ENCODE measurements at regions not wholly inside any gene's neighbourhood (a gene's known extent, or its start where the extent isn't known, plus 50 kb on each side); places are given as distances from the start of the nearest gene placed in this dataset.

GRCh38 chr9:73494894-73495293 is 343.2 kb downstream of the ANXA1 start:
- TF ChIP-seq CTCF (IDR thresholded peaks at IDR 0.05; ENCODE audit: low read length, missing control alignments) = no peak
- no peak for DNase-seq (ENCODE audit: low read depth)
- H3K4me3 ChIP-seq (replicated peaks; ENCODE audit: low read depth, low read length) = no peak overlapping the region

GRCh38 chr9:73497796-73498195 is 346.1 kb downstream of the ANXA1 start:
- no peak for DNase-seq (ENCODE audit: low read depth)
- no peak overlapping the region for H3K4me3 ChIP-seq (replicated peaks; ENCODE audit: low read depth, low read length)
- TF ChIP-seq CTCF (IDR thresholded peaks at IDR 0.05; ENCODE audit: low read length, missing control alignments) = no peak

GRCh38 chr9:73515216-73515615 is 363.6 kb downstream of the ANXA1 start:
- TF ChIP-seq CTCF (IDR thresholded peaks at IDR 0.05; ENCODE audit: low read length, missing control alignments) = no peak
- no peak for DNase-seq (ENCODE audit: low read depth)
- no peak overlapping the region for H3K4me3 ChIP-seq (replicated peaks; ENCODE audit: low read depth, low read length)

- TF ChIP-seq CTCF (IDR thresholded peaks at IDR 0.05; ENCODE audit: low read length, missing control alignments) = no peak
- no peak overlapping the region for H3K4me3 ChIP-seq (replicated peaks; ENCODE audit: low read depth, low read length)
- DNase-seq (ENCODE audit: low read depth) = no peak
These were observed 371.7 kb downstream of the ANXA1 start for GRCh38 chr9:73523391-73523790.

GRCh38 chr9:73525350-73525749 is 373.7 kb downstream of the ANXA1 start:
- no peak for DNase-seq (ENCODE audit: low read depth)
- TF ChIP-seq CTCF (IDR thresholded peaks at IDR 0.05; ENCODE audit: low read length, missing control alignments) = no peak

GRCh38 chr9:73527521-73527920 is 375.9 kb downstream of the ANXA1 start:
- no peak overlapping the region for H3K4me3 ChIP-seq (replicated peaks; ENCODE audit: low read depth, low read length)
- no peak for DNase-seq (ENCODE audit: low read depth)
- TF ChIP-seq CTCF (IDR thresholded peaks at IDR 0.05; ENCODE audit: low read length, missing control alignments) = no peak

More at GRCh38 chr9:73525350-73525749, 373.7 kb downstream of the ANXA1 start:
- no peak overlapping the region for H3K4me3 ChIP-seq (replicated peaks; ENCODE audit: low read depth, low read length)

GRCh38 chr9:73528926-73529325 is 377.3 kb downstream of the ANXA1 start:
- TF ChIP-seq CTCF (IDR thresholded peaks at IDR 0.05; ENCODE audit: low read length, missing control alignments) = no peak
- no peak overlapping the region for H3K4me3 ChIP-seq (replicated peaks; ENCODE audit: low read depth, low read length)
- no peak for DNase-seq (ENCODE audit: low read depth)

Data from fibroblast of pulmonary artery (primary cell).